T-helper 2 cell treated with Interferon-gamma antibody and Interleukin-4, amounts not matched to agents 100 ng/mL and 5 ng/mL, for 36 hours (primary cell): ENCODE measurements at regions not wholly inside any gene's neighbourhood (a gene's known extent, or its start where the extent isn't known, plus 50 kb on each side); places are given as distances from the start of the nearest gene placed in this dataset.

Experiments used
- intact Hi-C: fragments of 100-400 bp; cut with micrococcal nuclease; formaldehyde crosslinking; loops from one replicate; pipeline ENCODE4 v1.15.1; 2023

GRCh38 chr12:81819991-81820633 lies 61.0 kb upstream of the PPFIA2 start:
- intact Hi-C loops: no loop called here

- intact Hi-C loops: no loop called here
These were observed 56.5 kb upstream of the PPFIA2 start for GRCh38 chr12:81815611-81816010.

GRCh38 chr12:81811778-81812125 lies 52.6 kb upstream of the PPFIA2 start:
- intact Hi-C loops: no loop called here

- intact Hi-C loops: no loop called here
These were observed 52.1 kb upstream of the PPFIA2 start for GRCh38 chr12:81811061-81811777.

- intact Hi-C loops: no loop called here
These were observed 50.9 kb upstream of the PPFIA2 start for GRCh38 chr12:81809829-81810595.

- intact Hi-C loops: no loop called here
These were observed 50.1 kb upstream of the PPFIA2 start for GRCh38 chr12:81809113-81809777.
